Body of pancreas (tissue), 4 donors: ENCODE measurements at regions not wholly inside any gene's neighbourhood (a gene's known extent, or its start where the extent isn't known, plus 50 kb on each side); places are given as distances from the start of the nearest gene placed in this dataset.

ENCODE experiments used
- POLR2A ChIP-seq, 3 donors: fragments of 450-650 bp; IDR thresholded peaks; one replicate each; pipeline ENCODE4 v1.6.1; 2016; ENCODE audit warnings: antibody characterized with exemption in 3 of 3, mild to moderate bottlenecking in 2 of 3
- TF ChIP-seq, protein P1 (sequence below), 7 experiments: fragments of 450-650 bp in 4 of 7; fragments of 200-600 bp in 3 of 7; sonication (generic) in 3 of 7; IDR thresholded peaks; one replicate each; pipeline ENCODE4 v1.5.1; 2016 to 2019; ENCODE audit warnings: antibody characterized with exemption in 7 of 7

DNA sequence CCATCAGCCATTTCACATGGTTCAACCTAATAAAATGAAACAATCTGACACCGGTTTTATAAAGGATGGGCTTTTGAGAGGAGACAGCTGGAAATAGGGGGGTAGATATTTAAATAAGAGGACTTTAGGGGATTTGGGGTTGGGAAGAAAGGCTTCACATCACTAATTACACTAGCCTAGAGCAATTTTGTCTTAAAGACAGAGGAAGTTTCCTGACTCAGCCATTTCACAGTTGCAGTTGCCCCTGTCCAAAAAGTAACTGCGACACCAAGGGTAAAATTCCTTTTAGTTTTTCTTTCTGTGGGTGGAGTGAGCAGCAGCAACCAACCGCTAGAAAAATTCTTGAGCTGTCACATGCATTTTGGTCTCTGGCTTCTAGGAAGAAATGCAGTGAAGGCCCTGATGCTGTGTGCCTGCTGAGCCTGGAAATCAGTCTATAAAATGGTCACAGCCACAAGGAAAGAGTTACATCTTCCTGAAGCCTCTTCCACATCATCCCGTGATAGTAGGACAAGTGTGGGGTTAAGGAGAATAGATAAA lies 233.6 kb downstream of the ZNF674 start:
- no peak for TF ChIP-seq POLR2A (IDR thresholded peaks at IDR 0.05)
- TF ChIP-seq, protein P1, sequence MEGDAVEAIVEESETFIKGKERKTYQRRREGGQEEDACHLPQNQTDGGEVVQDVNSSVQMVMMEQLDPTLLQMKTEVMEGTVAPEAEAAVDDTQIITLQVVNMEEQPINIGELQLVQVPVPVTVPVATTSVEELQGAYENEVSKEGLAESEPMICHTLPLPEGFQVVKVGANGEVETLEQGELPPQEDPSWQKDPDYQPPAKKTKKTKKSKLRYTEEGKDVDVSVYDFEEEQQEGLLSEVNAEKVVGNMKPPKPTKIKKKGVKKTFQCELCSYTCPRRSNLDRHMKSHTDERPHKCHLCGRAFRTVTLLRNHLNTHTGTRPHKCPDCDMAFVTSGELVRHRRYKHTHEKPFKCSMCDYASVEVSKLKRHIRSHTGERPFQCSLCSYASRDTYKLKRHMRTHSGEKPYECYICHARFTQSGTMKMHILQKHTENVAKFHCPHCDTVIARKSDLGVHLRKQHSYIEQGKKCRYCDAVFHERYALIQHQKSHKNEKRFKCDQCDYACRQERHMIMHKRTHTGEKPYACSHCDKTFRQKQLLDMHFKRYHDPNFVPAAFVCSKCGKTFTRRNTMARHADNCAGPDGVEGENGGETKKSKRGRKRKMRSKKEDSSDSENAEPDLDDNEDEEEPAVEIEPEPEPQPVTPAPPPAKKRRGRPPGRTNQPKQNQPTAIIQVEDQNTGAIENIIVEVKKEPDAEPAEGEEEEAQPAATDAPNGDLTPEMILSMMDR (IDR thresholded peaks at IDR 0.05), result no peak
